SK-N-SH treated with all-trans-retinoic acid at 6 μM for 48 hours (cell line): ENCODE measurements at regions not wholly inside any gene's neighbourhood (a gene's known extent, or its start where the extent isn't known, plus 50 kb on each side); places are given as distances from the start of the nearest gene placed in this dataset.

Source experiments
- ATAC-seq: fragments of 200-7000 bp; cut with Tn5 transposase; 3 replicates; pipeline ENCODE4 v1.9.1; 2020; ENCODE audit warnings: mild to moderate bottlenecking, moderate library complexity
- ARNTL ChIP-seq: fragments of 450-650 bp; formaldehyde crosslinking; IDR thresholded peaks from 2 replicates; pipeline ENCODE4 v1.5.0; 2020; ENCODE audit warnings: low read depth, mild to moderate bottlenecking, moderate library complexity, borderline replicate concordance
- BACH2 ChIP-seq: fragments of 250-450 bp; sonication (Bioruptor Pico); IDR thresholded peaks from 2 replicates; pipeline ENCODE4 v1.9.0; 2021; ENCODE audit warnings: mild to moderate bottlenecking, borderline replicate concordance
- CSDC2 ChIP-seq: fragments of 250-450 bp; sonication (Bioruptor Pico); IDR thresholded peaks from 2 replicates; pipeline ENCODE4 v1.5.0; 2020; ENCODE audit warnings: mild to moderate bottlenecking, moderate library complexity
- ESRRG ChIP-seq: fragments of 250-450 bp; sonication (Bioruptor Pico); IDR thresholded peaks from 2 replicates; pipeline ENCODE4 v1.6.1; 2021; ENCODE audit warnings: mild to moderate bottlenecking
- GLIS3 ChIP-seq: fragments of 250-450 bp; sonication (Bioruptor Pico); IDR thresholded peaks from 2 replicates; pipeline ENCODE4 v1.5.0; 2020; ENCODE audit warnings: mild to moderate bottlenecking, moderate library complexity
- ISL1 ChIP-seq: fragments of 250-450 bp; sonication (Bioruptor Pico); IDR thresholded peaks from 2 replicates; pipeline ENCODE4 v2.1.2; 2022; ENCODE audit warnings: mild to moderate bottlenecking, moderate library complexity
- OSR1 ChIP-seq: fragments of 250-450 bp; sonication (Bioruptor Pico); IDR thresholded peaks from 2 replicates; pipeline ENCODE4 v1.8.0; 2022; ENCODE audit warnings: moderate library complexity, mild to moderate bottlenecking, inconsistent platforms
- RARB ChIP-seq: fragments of 250-450 bp; sonication (Bioruptor Pico); IDR thresholded peaks from 2 replicates; pipeline ENCODE4 v1.8.0; 2021; ENCODE audit warnings: mild to moderate bottlenecking, moderate library complexity
- TOX ChIP-seq: fragments of 250-450 bp; sonication (Bioruptor Pico); IDR thresholded peaks from 2 replicates; pipeline ENCODE4 v1.8.0; 2021; ENCODE audit warnings: mild to moderate bottlenecking, moderate library complexity, borderline replicate concordance
- ZFP30 ChIP-seq: fragments of 450-650 bp; formaldehyde crosslinking; IDR thresholded peaks from 2 replicates; pipeline ENCODE4 v1.5.0; 2022; ENCODE audit warnings: mild to moderate bottlenecking, moderate library complexity
- ZNF70 ChIP-seq: fragments of 450-650 bp; formaldehyde crosslinking; IDR thresholded peaks from 2 replicates; pipeline ENCODE4 v1.5.0; 2020; ENCODE audit warnings: mild to moderate bottlenecking, moderate library complexity
- ZNF8 ChIP-seq: fragments of 450-650 bp; formaldehyde crosslinking; IDR thresholded peaks from 2 replicates; pipeline ENCODE4 v1.5.0; 2020; ENCODE audit warnings: mild to moderate bottlenecking, moderate library complexity
- TF ChIP-seq, protein P1 (sequence below): fragments of 250-450 bp; sonication (Bioruptor Pico); IDR thresholded peaks from 2 replicates; pipeline ENCODE4 v1.8.0; 2021; ENCODE audit warnings: low read depth, mild to moderate bottlenecking, moderate library complexity, borderline replicate concordance
- TF ChIP-seq, protein P2 (sequence below): fragments of 250-450 bp; sonication (Bioruptor Pico); IDR thresholded peaks from 2 replicates; pipeline ENCODE4 v1.8.0; 2020; ENCODE audit warnings: mild to moderate bottlenecking, moderate library complexity, borderline replicate concordance
- TF ChIP-seq, protein P3 (sequence below): fragments of 250-450 bp; sonication (Bioruptor Pico); IDR thresholded peaks from 2 replicates; pipeline ENCODE4 v1.5.1; 2021; ENCODE audit warnings: mild to moderate bottlenecking, moderate library complexity
- TF ChIP-seq, protein P4 (sequence below): fragments of 250-450 bp; sonication (Bioruptor Pico); IDR thresholded peaks from 2 replicates; pipeline ENCODE4 v1.5.0; 2020; ENCODE audit warnings: mild to moderate bottlenecking, moderate library complexity
- TF ChIP-seq, protein P5 (sequence below): fragments of 250-450 bp; sonication (Bioruptor Pico); IDR thresholded peaks from 2 replicates; pipeline ENCODE4 v1.5.1; 2020; ENCODE audit warnings: low read depth, mild to moderate bottlenecking, moderate library complexity

DNA sequence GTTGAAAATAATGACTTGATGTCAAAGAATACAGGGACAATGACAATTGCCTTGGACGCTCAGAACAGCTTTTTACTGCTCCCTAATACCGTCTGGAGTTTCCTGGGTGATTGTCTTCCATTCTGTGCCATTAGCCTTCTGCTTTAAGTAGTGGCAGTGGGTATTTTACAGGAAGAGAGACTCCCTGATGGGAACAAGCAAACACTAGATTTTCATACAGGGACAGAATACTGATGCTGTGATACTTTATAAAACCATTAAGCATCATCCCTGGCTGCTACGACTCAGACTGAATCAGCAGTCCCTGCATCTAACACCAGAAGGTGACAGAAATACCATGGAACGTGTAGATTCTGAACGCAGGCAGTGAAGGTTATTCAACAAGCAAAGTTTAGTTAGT lies 635.4 kb upstream of the GOT2 start:
- no peak for ATAC-seq
- no peak for TF ChIP-seq TOX (CRISPR knock-in tag)
- TF ChIP-seq CSDC2, result no peak
- TF ChIP-seq BACH2 (CRISPR knock-in tag), result no peak
- no peak for TF ChIP-seq GLIS3 (CRISPR knock-in tag)
- TF ChIP-seq, all 23 proteins: peak for 0

DNA sequence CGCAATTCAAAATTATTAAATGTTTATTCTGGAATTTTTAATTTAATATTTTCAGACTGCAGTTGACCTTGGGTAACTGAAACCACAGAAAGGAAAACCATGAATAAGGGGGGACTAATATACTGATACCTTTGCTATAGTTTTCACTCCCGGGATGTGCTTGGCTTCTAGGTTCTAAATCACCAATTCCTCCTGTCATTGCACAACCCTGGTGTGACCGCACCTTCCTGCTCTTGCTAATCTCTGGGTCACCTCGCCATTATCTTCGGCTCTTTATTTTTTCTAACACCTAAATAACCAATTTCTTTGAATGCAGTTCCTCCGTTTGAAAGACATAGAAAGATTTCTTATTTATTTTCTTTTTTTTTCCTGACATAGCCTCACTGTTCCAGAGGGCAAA lies 634.5 kb upstream of the GOT2 start:
- TF ChIP-seq, protein P1, sequence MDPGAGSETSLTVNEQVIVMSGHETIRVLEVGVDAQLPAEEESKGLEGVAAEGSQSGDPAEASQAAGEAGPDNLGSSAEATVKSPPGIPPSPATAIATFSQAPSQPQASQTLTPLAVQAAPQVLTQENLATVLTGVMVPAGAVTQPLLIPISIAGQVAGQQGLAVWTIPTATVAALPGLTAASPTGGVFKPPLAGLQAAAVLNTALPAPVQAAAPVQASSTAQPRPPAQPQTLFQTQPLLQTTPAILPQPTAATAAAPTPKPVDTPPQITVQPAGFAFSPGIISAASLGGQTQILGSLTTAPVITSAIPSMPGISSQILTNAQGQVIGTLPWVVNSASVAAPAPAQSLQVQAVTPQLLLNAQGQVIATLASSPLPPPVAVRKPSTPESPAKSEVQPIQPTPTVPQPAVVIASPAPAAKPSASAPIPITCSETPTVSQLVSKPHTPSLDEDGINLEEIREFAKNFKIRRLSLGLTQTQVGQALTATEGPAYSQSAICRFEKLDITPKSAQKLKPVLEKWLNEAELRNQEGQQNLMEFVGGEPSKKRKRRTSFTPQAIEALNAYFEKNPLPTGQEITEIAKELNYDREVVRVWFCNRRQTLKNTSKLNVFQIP (CRISPR knock-in tag), result no peak
- TF ChIP-seq TOX (CRISPR knock-in tag) (no peak), ZFP30 (CRISPR knock-in tag) (no peak), ESRRG (CRISPR knock-in tag) (no peak), RARB (CRISPR knock-in tag) (no peak), ZNF8 (CRISPR knock-in tag) (no peak), ZNF70 (CRISPR knock-in tag) (no peak), CSDC2 (no peak), ISL1 (no peak)
- TF ChIP-seq, protein P2, sequence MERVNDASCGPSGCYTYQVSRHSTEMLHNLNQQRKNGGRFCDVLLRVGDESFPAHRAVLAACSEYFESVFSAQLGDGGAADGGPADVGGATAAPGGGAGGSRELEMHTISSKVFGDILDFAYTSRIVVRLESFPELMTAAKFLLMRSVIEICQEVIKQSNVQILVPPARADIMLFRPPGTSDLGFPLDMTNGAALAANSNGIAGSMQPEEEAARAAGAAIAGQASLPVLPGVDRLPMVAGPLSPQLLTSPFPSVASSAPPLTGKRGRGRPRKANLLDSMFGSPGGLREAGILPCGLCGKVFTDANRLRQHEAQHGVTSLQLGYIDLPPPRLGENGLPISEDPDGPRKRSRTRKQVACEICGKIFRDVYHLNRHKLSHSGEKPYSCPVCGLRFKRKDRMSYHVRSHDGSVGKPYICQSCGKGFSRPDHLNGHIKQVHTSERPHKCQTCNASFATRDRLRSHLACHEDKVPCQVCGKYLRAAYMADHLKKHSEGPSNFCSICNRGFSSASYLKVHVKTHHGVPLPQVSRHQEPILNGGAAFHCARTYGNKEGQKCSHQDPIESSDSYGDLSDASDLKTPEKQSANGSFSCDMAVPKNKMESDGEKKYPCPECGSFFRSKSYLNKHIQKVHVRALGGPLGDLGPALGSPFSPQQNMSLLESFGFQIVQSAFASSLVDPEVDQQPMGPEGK (CRISPR knock-in tag), result no peak
- TF ChIP-seq, protein P3, sequence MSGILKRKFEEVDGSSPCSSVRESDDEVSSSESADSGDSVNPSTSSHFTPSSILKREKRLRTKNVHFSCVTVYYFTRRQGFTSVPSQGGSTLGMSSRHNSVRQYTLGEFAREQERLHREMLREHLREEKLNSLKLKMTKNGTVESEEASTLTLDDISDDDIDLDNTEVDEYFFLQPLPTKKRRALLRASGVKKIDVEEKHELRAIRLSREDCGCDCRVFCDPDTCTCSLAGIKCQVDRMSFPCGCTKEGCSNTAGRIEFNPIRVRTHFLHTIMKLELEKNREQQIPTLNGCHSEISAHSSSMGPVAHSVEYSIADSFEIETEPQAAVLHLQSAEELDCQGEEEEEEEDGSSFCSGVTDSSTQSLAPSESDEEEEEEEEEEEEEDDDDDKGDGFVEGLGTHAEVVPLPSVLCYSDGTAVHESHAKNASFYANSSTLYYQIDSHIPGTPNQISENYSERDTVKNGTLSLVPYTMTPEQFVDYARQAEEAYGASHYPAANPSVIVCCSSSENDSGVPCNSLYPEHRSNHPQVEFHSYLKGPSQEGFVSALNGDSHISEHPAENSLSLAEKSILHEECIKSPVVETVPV (CRISPR knock-in tag), result no peak
- TF ChIP-seq, protein P4, sequence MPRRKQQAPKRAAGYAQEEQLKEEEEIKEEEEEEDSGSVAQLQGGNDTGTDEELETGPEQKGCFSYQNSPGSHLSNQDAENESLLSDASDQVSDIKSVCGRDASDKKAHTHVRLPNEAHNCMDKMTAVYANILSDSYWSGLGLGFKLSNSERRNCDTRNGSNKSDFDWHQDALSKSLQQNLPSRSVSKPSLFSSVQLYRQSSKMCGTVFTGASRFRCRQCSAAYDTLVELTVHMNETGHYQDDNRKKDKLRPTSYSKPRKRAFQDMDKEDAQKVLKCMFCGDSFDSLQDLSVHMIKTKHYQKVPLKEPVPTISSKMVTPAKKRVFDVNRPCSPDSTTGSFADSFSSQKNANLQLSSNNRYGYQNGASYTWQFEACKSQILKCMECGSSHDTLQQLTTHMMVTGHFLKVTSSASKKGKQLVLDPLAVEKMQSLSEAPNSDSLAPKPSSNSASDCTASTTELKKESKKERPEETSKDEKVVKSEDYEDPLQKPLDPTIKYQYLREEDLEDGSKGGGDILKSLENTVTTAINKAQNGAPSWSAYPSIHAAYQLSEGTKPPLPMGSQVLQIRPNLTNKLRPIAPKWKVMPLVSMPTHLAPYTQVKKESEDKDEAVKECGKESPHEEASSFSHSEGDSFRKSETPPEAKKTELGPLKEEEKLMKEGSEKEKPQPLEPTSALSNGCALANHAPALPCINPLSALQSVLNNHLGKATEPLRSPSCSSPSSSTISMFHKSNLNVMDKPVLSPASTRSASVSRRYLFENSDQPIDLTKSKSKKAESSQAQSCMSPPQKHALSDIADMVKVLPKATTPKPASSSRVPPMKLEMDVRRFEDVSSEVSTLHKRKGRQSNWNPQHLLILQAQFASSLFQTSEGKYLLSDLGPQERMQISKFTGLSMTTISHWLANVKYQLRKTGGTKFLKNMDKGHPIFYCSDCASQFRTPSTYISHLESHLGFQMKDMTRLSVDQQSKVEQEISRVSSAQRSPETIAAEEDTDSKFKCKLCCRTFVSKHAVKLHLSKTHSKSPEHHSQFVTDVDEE, result no peak
- TF ChIP-seq, protein P5, sequence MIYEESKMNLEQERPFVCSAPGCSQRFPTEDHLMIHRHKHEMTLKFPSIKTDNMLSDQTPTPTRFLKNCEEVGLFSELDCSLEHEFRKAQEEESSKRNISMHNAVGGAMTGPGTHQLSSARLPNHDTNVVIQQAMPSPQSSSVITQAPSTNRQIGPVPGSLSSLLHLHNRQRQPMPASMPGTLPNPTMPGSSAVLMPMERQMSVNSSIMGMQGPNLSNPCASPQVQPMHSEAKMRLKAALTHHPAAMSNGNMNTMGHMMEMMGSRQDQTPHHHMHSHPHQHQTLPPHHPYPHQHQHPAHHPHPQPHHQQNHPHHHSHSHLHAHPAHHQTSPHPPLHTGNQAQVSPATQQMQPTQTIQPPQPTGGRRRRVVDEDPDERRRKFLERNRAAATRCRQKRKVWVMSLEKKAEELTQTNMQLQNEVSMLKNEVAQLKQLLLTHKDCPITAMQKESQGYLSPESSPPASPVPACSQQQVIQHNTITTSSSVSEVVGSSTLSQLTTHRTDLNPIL, result no peak
- no peak for ATAC-seq

DNA sequence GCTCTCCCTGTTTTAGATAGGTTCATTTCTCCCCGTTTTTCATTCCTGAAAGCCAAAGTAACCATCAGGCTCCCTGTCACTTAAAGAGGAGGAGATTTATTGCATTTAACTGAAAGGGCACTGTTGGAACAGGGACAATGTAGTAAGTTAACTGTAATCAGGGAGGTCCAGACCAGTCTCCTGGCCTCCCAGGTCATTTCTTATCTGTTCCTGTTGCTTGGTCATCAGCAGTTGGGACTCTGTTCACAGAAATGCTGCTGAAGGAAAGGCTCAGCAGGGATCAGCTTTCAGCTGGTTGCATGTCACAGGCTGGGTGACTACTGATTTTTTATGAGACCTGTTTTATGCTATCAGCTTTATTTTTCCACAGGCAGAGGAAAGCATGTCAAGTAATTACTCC lies 622.6 kb upstream of the GOT2 start:
- no peak for ATAC-seq
- no peak for TF ChIP-seq TOX (CRISPR knock-in tag)

DNA sequence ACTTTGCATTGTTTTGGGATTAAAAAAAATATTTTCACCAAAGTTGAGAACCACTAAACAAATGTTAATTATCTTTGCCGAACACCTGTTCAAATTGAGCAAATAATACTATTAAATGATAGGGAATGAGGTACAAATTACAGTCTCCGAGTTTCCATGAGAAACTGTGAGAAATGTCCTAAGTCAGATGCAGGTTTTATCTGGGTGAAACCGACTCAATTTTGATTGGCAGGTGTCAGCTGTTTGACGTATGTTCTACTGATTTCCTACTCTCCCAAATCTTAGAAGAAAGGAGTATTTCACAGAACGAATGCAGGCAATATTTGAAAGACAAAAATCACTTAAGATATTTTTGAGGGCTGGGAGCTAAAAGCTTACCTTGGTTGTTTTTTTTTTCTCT lies 622.0 kb upstream of the GOT2 start:
- TF ChIP-seq, protein P3 (CRISPR knock-in tag), result no peak
- no peak for TF ChIP-seq ARNTL (CRISPR knock-in tag)
- TF ChIP-seq, protein P5, result no peak
- no peak for TF ChIP-seq OSR1 (CRISPR knock-in tag)
- TF ChIP-seq CSDC2, result no peak
- TF ChIP-seq, protein P1 (CRISPR knock-in tag), result no peak
- no peak for ATAC-seq
